ENCODE measurements at regions not wholly inside any gene's neighbourhood (a gene's known extent, or its start where the extent isn't known, plus 50 kb on each side); places are given as distances from the start of the nearest gene placed in this dataset.
A peak's percentile ranks its signal among the peaks of the same experiment; 100 is the strongest.

GRCh38 chr1:4506591-4506990 is 147.8 kb upstream of the AJAP1 start:
- DNase-seq, result no peak

GRCh38 chr1:4509206-4509605 is 145.2 kb upstream of the AJAP1 start:
- no peak for DNase-seq

DNA sequence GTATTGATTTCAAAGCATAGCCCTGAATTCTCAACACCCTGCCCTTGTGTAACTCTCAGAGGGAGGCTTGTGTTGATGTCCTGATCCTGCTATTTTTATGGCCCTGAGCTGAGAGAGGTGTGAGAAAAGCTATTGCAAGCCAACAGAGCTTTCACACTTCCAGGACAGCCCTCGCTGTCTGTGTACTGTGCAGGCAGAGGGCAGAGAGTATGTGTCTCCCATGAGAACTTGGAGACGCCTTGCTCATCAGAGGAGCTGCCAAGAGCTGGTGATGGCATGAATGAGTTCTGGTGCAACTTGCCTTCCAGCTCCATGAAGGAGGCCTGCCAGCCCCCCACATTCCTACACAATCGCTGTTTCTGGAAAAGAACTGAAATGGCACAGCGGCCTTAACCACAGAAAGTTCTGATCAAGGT is 144.1 kb upstream of the AJAP1 start:
- DNase-seq, result no peak

- no peak for DNase-seq
Measured at GRCh38 chr1:4511374-4511773, 143.0 kb upstream of the AJAP1 start.

- no peak for DNase-seq
Measured at GRCh38 chr1:4512636-4513035, 141.8 kb upstream of the AJAP1 start.

- no peak for DNase-seq
Measured at GRCh38 chr1:4513685-4514084, 140.7 kb upstream of the AJAP1 start.

DNA sequence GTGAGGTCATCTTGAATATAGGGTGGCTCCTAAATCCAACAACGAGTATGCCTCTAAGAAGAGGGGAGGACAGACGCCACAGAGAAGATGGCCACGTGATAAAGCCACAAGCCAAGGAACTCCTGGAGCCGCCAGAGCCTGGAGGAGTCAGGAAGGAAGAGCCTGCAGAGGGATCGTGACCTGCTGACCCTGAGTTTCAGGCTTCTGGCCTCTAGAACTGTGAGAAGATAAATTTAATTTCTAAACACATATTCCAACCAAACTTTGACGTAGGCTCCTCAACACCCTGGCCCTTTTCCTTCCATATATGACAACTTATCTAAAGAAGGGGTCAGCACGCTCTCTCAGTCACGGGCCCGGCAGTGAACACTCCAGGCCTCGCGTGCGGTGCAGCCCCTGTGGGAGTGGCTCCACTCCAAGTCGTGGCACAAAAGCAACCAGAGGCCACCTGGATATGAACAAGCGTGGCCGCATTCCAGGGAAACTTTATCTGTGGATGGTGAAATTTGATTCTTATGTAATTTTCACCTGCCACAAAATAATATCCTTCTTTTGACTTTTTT is 138.6 kb upstream of the AJAP1 start:
- no peak for DNase-seq

DNA sequence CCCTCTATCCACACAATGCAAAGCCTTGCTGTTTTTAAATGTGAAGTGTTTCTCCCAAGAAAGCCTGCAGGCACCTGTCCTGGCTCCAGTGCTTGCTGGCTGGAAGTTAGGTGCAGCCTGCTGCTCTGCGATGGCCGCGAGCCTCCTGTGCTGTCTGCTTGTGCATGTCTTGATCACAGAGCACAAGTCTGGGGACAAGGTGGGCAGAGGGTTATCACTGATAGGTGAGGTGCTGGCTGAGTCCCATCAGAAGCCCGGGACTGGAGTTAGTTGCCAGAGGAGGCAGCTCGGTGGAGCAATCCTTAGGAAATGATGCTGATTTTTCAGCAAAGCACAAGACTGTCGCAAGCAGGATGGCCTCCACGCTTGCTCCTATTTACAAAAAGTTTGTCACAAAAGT is 137.8 kb upstream of the AJAP1 start:
- no peak for DNase-seq

DNA sequence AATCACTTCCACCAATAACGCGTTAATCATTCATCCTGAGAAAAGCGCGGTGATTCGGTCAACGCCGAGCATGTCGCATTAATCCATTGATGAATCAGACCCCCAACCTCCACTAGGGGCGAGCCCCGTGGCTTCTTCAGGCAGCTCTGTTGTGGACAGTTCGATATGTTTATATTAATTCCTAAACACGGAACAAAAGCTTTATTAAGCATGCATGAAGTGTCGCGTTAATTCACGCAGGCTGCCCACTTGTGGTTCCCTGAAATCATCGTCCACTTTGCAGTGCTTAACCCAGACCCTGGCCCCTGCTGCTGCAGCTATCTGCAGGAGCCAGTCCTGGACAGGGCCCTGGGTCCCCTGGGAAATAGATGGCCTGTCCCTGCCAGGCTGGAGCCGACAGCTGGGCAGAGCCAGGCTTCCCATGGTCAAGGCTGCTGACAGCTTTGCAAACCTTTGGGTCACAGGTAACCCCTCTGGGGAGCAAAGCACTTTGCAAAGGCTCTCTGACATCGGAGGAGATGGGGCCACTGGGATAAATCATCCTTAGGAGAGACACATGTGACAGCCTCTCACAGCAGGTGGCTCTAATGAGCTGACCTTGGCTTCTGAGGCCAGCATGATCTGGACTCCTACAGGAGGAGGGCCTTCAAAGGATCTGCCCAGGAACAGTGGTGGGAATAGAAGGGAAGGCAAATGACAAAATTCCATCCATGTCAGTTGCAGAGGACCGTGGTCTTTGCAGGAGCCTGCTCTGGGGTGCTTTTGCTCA is 137.0 kb upstream of the AJAP1 start:
- no peak for DNase-seq

- no peak for DNase-seq
Measured at GRCh38 chr1:4518621-4519020, 135.8 kb upstream of the AJAP1 start.

DNA sequence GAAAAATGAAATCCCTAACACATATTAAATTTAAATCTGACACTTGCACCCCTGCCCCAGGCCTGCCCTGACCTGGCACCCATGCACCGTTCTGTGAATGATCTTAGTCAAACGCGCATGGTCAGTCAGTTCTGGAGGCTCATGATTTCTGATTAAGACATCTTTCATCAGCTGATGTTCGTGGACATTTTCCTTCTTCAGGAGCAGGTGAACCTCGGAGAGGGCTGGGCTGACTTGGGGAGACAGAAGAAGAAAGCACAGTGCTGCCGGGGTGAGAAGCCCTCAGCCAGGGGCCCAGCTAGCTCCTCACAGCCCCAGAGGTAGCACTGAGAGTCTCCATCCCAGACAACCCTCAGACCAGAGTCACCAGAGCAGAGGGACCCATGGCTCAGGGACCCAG is 134.5 kb upstream of the AJAP1 start:
- no peak for DNase-seq

DNA sequence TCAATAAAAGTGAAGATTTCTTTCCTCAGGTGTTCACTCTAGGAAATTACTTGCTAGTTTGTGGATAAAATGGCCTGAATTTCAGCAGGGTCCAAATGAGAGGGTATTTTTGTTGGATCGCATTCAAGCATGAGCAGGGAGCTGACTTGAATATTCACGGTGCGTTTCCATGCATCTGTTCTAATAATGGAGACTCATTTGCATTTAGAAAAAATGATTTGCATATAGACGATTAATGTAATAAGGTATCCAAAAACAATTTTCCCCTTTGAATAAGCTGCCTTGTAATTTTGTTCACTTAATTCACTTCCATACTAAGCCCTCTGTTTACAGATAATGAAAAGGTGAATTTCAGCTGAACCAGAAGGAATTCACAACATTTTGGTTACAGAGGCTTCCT is 130.9 kb upstream of the AJAP1 start:
- no peak for DNase-seq

DNA sequence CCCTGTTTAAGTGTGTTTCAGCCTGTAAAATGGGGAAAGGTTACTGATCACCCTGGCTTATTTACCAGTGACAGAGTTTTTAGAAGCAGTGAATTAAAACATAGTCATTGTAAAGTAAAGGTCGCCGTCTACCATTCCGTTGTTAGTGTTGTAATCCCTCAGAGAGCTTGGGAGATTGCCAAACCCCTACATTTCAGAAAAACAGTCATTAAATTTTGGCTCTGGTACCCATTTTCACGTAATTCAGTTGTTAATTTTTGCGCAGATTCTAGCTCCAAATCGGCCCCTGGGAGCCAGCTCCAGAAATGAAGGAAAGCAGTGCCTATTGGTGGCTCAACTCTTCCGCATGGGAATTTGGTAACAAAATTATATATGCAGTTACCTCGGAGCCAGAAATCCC is 127.7 kb upstream of the AJAP1 start:
- DNase-seq, result no peak

- DNase-seq, result peak; percentile 0
Measured at GRCh38 chr1:4527819-4528218, 126.6 kb upstream of the AJAP1 start.

DNA sequence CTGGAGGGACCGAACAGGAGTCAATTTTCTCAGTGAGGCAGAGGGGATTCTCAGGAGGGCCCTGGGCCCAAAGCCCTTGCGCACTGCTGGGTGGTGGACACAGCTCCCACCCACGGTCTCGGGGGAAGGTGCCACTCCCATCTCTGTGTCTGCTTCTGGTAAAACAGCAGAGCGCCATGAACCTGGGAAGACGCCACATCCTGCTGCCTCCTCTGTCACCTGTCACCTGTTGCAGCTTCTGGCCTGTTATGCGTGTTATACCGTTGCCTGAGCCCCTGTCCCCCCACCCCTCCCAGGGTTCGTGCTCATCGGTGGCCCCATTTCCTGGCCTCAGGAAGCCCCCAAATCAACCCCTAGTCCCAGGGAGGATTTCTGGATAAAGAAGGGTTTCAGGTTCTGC is 125.8 kb upstream of the AJAP1 start:
- no peak for DNase-seq

DNA sequence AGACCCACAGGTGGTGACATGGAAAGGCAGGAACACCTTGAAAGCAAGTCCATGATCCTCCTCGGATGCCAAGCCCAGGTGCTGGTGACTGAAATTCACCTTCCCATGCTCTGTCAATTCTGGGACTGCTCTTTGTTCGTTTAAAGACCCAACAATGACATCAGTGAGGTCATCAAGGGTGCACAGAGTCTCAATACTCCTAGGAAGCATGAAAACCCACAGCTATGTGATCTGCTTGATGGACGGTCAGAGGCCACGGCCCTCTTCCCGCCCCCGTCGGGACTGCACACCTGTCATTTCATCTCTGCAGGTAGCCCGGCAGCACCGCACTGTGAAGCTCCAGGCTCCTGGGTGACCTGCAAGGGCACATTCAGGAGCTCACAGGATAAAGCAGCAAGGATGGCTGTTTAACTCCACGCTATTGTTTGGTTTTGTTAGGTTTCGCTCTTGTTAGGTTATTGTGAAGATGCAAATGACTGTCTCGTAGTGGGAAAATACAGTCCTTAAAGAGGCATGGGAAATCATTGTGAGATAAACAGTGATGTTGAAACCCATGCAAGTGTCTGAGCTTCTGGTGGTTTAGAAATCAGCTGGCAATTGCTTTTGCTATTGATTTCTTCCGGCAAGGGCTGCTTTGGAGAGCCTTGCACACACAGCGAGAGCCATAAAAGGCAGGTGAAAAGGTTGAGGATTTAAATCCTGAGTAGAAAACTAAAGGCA is 124.8 kb upstream of the AJAP1 start:
- DNase-seq, result no peak

- DNase-seq, result no peak
Measured at GRCh38 chr1:4530166-4530785, 124.1 kb upstream of the AJAP1 start.

- no peak for DNase-seq
Measured at GRCh38 chr1:4531842-4532241, 122.6 kb upstream of the AJAP1 start.

DNA sequence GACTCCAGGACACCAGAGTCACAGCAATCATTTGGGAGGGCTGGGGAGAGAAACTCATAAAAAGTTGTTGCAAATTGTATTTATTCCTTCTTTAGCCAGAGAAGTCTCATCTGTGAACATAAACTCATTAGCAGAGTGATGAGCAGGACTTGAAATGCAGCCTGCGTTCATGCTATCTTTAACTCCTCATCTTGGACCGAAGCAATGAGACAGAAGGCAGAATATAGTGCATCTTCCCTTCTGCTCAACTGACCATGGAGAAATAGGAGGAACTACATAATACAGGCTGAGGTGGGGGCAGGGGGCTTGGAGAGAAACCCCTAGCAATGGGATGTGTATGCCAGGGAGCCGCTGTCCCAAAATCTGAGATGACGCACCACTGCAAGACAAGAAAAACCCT is 121.8 kb upstream of the AJAP1 start:
- DNase-seq, result no peak

GRCh38 chr1:4546911-4547310 is 107.5 kb upstream of the AJAP1 start:
- no peak for DNase-seq

- no peak for DNase-seq
Measured at GRCh38 chr1:4549930-4550329, 104.5 kb upstream of the AJAP1 start.

- no peak for DNase-seq
Measured at GRCh38 chr1:4550941-4551340, 103.5 kb upstream of the AJAP1 start.

DNA sequence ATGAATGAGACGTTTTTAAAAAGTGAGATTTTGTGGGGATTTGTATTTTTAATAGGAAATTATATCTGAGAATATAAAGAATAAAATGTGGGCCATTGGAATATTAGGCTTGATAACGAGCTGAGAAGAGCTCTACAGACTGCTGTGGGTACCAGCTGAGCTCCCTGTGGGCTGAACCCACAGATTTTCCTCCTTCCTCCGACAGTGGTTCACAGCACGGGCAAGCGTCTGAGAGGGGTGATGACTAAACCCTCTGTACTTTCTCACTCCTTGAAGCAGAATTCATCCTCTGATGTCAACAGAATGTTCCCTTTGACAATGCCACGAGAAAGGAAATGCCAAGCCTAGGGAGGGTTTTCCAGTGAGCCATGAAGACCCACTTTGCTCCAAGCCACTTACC is 102.7 kb upstream of the AJAP1 start:
- DNase-seq, result no peak

GRCh38 chr1:4553761-4554160 is 100.6 kb upstream of the AJAP1 start:
- no peak for DNase-seq

Measured in NCI-H69 (cell line).